Left lung (tissue), 4 donors: ENCODE measurements at regions not wholly inside any gene's neighbourhood (a gene's known extent, or its start where the extent isn't known, plus 50 kb on each side); places are given as distances from the start of the nearest gene placed in this dataset.

Source experiments
- ATAC-seq: fragments of 200-7000 bp; cut with Tn5 transposase; one replicate; pipeline ENCODE4 v1.9.1; 2020; ENCODE audit warnings: moderate library complexity
- DNase-seq, 4 donors: peaks; one replicate each; pipeline ENCODE4 v3.0.0-alpha.2; 2013 to 2020
- H3K27ac ChIP-seq, 2 donors: fragments of 200-600 bp; sonication (generic) in 1 of 2; one replicate each; pipeline versions ENCODE4 v1.5.0 to v1.8.0; 2020 to 2021
- H3K27me3 ChIP-seq, 2 donors: fragments of 200-600 bp; sonication (generic) in 1 of 2; one replicate each; pipeline versions ENCODE4 v1.5.0 to v1.8.0; 2020 to 2021
- H3K36me3 ChIP-seq, 2 donors: fragments of 200-600 bp; sonication (generic) in 1 of 2; one replicate each; pipeline versions ENCODE4 v1.5.0 to v1.8.0; 2020 to 2021
- H3K4me1 ChIP-seq, 2 donors: fragments of 200-600 bp; one replicate each; pipeline ENCODE4 v1.8.0; 2021
- H3K4me3 ChIP-seq, 2 donors: fragments of 200-600 bp; sonication (generic) in 1 of 2; one replicate each; pipeline versions ENCODE4 v1.5.0 to v1.8.0; 2020 to 2021; ENCODE audit warnings: mild to moderate bottlenecking in 1 of 2
- H3K9me3 ChIP-seq, 2 donors: fragments of 200-600 bp; sonication (generic) in 1 of 2; one replicate each; pipeline versions ENCODE4 v1.5.0 to v1.8.0; 2020 to 2021
- CTCF ChIP-seq, 2 donors: fragments of 200-600 bp; sonication (generic) in 1 of 2; IDR thresholded peaks; one replicate each; pipeline versions ENCODE4 v1.5.0 to v1.8.0; 2021; ENCODE audit warnings: antibody characterized with exemption in 2 of 2
- intact Hi-C, 2 donors: fragments of 100-400 bp; cut with DNase I; formaldehyde crosslinking; loops; one replicate each; pipeline versions ENCODE4 v1.11.2 to v1.14.2; 2022
- donor health status: DM: no; HTN: yes; CAD: no.
- donor health status: DM: no; HTN: no; CAD: no.

GRCh38 chr21:35868869-35869223 is 191.5 kb downstream of the SETD4 start:
- peaks cover 0 to 7% of the 10 kb centered on the region in 2 donors for H3K27me3 ChIP-seq
- intact Hi-C loops = no loop called here
- no peaks in the 10 kb centered on the region for H3K36me3 ChIP-seq
- DNase-seq (no peak), ATAC-seq (no peak)
- H3K27ac ChIP-seq = no peak overlapping the region
- no peaks in the 10 kb centered on the region for H3K4me1 ChIP-seq
- peaks cover 0 to 9% of the 10 kb centered on the region in 2 donors for H3K9me3 ChIP-seq
- TF ChIP-seq CTCF (IDR thresholded peaks at IDR 0.05) = no peak
- H3K4me3 ChIP-seq = no peak overlapping the region

GRCh38 chr21:35868005-35868868 is 192.1 kb downstream of the SETD4 start:
- no peak for ATAC-seq
- TF ChIP-seq CTCF (IDR thresholded peaks at IDR 0.05) = no peak
- DNase-seq = no peak
- intact Hi-C loops = no loop called here
- Histone ChIP-seq H3K36me3 (no peaks in the 10 kb centered on the region), H3K27me3 (peaks cover 0 to 4% of the 10 kb centered on the region in 2 donors), H3K27ac (no peak overlapping the region), H3K4me1 (no peaks in the 10 kb centered on the region), H3K4me3 (no peak overlapping the region), H3K9me3 (peaks cover 0 to 9% of the 10 kb centered on the region in 2 donors)

DNA sequence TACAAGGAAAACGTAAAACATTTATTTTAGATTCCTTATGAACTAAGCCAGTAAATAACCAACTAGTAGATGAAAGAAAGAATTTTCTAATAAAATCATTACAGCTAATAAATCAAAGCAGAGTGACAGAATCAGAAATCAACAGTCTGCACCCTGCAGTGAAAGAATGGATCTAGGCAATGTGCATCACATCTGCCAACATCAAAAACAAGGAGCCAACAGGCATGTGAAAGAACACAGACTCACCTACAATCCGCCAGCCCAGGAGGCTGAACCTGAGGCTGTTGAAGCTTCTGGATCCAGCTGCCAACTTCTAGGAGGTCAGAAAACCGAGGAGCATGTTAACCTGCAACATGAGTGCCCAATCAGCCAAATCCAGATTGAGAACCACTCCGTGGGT is 196.3 kb downstream of the SETD4 start:
- H3K9me3 ChIP-seq = peaks cover 0 to 9% of the 10 kb centered on the region in 2 donors
- H3K36me3 ChIP-seq = no peaks in the 10 kb centered on the region
- no peaks in the 10 kb centered on the region for H3K4me1 ChIP-seq
- ATAC-seq (no peak), DNase-seq (no peak)
- no peak overlapping the region for H3K4me3 ChIP-seq
- TF ChIP-seq CTCF (IDR thresholded peaks at IDR 0.05) = no peak
- H3K27ac ChIP-seq = no peak overlapping the region
- intact Hi-C loops = no loop called here
- H3K27me3 ChIP-seq = no peaks in the 10 kb centered on the region

DNA sequence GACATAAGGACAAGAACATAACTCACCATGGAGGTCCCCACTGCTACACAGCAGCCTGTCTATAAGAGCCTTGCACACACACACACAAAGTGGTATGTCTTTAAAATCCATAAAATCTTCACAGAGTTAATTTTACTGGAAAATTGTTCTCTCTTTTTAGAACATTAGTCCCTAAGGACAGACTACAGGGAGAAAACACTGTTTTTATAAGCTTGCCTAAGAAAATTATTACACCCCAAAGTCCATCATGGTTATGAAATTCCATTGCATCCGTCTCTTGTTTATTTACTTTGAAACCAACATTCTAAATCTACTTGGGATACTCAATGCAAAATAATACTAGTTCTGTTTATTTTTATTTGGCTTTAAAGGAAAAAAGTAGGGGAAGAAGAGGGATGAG is 197.4 kb downstream of the SETD4 start:
- H3K27ac ChIP-seq = no peak overlapping the region
- no peak overlapping the region for H3K4me3 ChIP-seq
- no peaks in the 10 kb centered on the region for H3K9me3 ChIP-seq
- TF ChIP-seq CTCF (IDR thresholded peaks at IDR 0.05) = no peak
- H3K4me1 ChIP-seq = no peaks in the 10 kb centered on the region
- intact Hi-C loops = no loop called here
- DNase-seq (no peak), ATAC-seq (no peak)
- no peaks in the 10 kb centered on the region for H3K36me3 ChIP-seq
- H3K27me3 ChIP-seq = no peaks in the 10 kb centered on the region

DNA sequence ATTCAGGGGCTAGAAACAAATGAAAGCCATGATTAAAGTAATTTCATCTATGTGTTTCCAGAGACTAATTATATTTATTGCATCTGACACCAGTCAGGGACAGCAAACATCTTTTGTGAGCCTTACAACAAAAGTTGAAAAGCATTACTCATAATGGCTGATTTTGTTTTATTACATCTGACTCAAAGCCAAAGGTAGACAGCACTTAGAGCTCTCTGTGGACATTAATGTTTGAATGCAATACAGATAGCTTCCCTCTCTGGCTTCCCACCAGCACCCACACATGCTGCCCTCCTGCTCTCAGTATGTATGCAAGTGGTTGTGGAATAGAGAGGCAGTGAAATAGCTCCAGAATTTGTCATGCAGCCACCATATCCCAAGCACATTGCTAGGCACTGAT is 198.7 kb downstream of the SETD4 start:
- Histone ChIP-seq H3K4me3 (no peak overlapping the region), H3K27me3 (no peaks in the 10 kb centered on the region), H3K4me1 (no peaks in the 10 kb centered on the region), H3K9me3 (no peaks in the 10 kb centered on the region), H3K36me3 (no peaks in the 10 kb centered on the region), H3K27ac (no peak overlapping the region)
- TF ChIP-seq CTCF (IDR thresholded peaks at IDR 0.05) = no peak
- DNase-seq (no peak), ATAC-seq (no peak)
- intact Hi-C loops = no loop called here
